ENCODE measurements at regions not wholly inside any gene's neighbourhood (a gene's known extent, or its start where the extent isn't known, plus 50 kb on each side); places are given as distances from the start of the nearest gene placed in this dataset.

DNA sequence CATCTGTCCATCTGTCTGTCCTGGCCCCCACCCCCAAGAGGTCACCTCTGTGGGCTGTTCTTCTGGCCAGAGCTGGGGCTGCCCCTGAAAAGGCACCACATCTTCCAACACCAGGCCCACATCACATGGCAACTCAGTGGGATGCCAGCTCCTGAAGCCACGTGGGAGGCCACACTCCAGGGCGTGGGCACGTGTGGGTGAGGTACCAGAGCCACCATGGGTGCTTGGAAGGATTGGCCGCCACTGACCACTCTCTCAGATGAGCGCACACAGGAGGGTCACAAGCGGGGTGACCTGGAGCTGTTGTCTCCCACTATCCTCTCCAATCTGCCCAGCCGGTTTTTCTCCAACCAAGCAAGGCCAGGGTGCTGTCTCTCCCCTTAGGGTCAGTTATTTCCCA, 197.9 kb downstream of the TFCP2L1 start:
- TF ChIP-seq, protein P1, sequence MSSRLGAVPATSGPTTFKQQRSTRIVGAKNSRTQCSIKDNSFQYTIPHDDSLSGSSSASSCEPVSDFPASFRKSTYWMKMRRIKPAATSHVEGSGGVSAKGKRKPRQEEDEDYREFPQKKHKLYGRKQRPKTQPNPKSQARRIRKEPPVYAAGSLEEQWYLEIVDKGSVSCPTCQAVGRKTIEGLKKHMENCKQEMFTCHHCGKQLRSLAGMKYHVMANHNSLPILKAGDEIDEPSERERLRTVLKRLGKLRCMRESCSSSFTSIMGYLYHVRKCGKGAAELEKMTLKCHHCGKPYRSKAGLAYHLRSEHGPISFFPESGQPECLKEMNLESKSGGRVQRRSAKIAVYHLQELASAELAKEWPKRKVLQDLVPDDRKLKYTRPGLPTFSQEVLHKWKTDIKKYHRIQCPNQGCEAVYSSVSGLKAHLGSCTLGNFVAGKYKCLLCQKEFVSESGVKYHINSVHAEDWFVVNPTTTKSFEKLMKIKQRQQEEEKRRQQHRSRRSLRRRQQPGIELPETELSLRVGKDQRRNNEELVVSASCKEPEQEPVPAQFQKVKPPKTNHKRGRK (CRISPR knock-in tag; IDR thresholded peaks at IDR 0.05; ENCODE audit: borderline replicate concordance), result no peak
- TF ChIP-seq, protein P2, sequence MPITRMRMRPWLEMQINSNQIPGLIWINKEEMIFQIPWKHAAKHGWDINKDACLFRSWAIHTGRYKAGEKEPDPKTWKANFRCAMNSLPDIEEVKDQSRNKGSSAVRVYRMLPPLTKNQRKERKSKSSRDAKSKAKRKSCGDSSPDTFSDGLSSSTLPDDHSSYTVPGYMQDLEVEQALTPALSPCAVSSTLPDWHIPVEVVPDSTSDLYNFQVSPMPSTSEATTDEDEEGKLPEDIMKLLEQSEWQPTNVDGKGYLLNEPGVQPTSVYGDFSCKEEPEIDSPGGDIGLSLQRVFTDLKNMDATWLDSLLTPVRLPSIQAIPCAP (CRISPR knock-in tag; IDR thresholded peaks at IDR 0.05), result no peak
- no peak for TF ChIP-seq NFE2L1 (CRISPR knock-in tag; IDR thresholded peaks at IDR 0.05)
